ENCODE measurements at regions not wholly inside any gene's neighbourhood (a gene's known extent, or its start where the extent isn't known, plus 50 kb on each side); places are given as distances from the start of the nearest gene placed in this dataset.

DNA sequence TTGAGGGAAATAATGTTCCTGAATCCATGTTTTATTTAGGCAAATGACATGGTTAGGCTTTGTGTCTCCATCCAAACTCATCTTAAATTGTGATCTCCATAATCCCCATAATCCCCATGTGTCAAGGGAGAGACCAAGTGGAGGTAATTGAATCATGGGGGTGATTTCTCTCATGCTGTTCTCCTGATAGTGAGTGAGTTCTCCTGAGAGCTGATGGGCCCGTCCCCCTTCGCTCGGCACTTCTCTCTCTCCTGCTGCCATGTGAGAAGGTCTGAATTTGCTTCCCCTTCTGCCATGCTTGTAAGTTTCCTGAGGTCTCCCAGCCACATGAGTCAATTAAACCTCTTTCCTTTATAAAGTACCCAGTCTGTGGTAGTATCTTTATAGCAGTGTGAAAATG is 563.0 kb upstream of the NR3C2 start:
- TF ChIP-seq, protein P1, sequence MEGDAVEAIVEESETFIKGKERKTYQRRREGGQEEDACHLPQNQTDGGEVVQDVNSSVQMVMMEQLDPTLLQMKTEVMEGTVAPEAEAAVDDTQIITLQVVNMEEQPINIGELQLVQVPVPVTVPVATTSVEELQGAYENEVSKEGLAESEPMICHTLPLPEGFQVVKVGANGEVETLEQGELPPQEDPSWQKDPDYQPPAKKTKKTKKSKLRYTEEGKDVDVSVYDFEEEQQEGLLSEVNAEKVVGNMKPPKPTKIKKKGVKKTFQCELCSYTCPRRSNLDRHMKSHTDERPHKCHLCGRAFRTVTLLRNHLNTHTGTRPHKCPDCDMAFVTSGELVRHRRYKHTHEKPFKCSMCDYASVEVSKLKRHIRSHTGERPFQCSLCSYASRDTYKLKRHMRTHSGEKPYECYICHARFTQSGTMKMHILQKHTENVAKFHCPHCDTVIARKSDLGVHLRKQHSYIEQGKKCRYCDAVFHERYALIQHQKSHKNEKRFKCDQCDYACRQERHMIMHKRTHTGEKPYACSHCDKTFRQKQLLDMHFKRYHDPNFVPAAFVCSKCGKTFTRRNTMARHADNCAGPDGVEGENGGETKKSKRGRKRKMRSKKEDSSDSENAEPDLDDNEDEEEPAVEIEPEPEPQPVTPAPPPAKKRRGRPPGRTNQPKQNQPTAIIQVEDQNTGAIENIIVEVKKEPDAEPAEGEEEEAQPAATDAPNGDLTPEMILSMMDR (conservative IDR thresholded peaks at IDR 0.05; ENCODE audit: low read depth, low read length): no peak
- TF ChIP-seq EZH2phosphoT487 (IDR thresholded peaks at IDR 0.05; ENCODE audit: borderline replicate concordance, low read length) (no peak), EZH2 (IDR thresholded peaks at IDR 0.05; ENCODE audit: low read length, unreplicated experiment) (no peak)

Measured in PC-3 (cell line).